HG03558 (cell line): ENCODE measurements at regions not wholly inside any gene's neighbourhood (a gene's known extent, or its start where the extent isn't known, plus 50 kb on each side); places are given as distances from the start of the nearest gene placed in this dataset.
"Not testable (repeated sequence)": the region's sequence is repeated elsewhere in the genome, so short reads cannot be mapped to it uniquely, and the experiment has no call there.

Experiments
- ATAC-seq: cut with Tn5 transposase; IDR thresholded peaks from one replicate; pipeline ENCODE4 v1.9.1; 2021; ENCODE audit warnings: moderate number of reproducible peaks; ENCODE audit not compliant: unreplicated experiment; ENCODE audit errors: extremely low read depth

DNA sequence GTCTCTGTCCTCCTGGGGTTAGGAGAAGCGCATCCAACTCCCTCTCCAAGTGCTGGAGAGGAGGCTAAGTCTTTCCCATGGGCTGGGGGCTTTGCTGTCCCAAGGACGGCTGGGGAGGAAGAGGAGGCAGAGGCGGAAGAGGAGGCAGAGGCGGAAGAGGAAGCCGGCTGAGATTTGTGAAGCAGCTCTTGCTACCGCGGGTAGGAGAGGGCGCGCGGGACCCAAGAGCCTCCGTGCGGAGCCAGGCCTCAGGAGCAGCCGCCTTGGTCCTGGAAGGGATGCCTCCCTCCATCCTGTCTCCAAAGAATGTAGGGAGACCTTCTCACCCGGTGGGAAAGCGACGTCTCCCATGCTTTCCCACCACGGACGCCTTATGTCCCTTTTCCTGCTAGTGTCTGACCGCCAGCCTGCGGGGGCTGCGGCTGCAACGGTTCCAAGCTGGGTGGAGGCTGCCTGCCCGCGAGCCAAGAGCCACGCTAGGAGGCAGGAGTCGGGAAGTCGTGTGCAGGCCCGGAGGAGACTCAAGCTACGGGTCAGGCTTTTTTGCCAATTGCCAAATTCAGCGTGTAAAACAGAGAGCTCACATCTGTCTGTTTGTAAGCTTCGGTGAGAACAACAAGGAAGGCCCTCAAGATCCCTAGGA is 320.3 kb downstream of the FAM72C start:
- no peak for ATAC-seq

DNA sequence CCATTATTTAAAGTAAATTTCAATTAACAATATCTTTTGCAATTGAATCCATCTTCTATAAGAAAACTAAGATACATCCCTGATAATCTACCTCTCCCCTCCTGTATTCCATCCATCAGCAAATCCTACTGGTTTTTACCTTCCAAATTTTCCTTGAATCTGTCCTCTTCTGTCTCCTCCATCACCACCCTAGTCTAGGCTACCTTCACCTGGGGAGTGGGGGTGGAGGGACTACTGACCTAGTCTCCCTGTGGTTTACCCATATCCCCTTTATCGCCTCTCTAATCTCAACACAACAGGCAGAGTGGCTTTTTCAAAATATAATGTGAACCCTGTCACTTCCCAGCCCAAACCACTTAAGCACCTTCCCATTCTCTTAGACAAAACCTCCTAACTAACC is 327.8 kb downstream of the FAM72C start:
- not testable (repeated sequence) for ATAC-seq

DNA sequence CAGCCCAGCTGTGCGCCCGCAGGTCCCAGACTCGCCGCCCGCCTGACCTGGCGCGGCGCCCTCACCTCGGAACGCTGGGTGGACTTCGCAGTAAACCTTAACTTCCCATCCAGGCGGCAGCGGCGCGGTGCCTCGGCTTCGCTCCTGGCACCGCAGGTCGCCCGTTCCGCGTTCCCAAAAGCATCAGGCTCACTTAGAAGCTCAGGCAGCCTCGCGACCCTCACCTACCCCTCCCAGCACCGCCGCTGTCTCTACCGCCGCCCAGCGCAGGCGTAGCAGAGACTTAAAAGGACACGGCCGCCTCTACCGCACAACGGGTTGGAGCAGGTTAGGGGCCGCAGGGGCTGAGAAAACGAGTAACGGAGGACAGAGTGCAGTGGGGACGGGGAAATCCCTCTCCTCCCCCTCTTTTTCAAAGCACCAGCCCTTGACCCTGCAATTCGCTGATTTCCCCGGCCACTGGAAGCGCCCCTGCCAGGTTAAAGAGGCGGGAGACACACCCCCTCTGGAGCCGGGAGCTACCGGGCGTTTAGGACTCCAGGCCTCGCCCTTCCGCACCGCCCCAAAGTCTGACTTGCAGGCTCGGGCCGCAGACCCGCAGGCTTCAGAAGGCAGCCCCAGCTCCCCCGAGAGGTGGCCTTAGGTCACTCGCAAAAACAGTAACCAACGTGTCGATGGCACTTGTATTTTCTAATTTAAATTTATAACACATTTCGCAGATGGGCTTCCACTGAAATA is 328.5 kb downstream of the FAM72C start:
- no peak for ATAC-seq

DNA sequence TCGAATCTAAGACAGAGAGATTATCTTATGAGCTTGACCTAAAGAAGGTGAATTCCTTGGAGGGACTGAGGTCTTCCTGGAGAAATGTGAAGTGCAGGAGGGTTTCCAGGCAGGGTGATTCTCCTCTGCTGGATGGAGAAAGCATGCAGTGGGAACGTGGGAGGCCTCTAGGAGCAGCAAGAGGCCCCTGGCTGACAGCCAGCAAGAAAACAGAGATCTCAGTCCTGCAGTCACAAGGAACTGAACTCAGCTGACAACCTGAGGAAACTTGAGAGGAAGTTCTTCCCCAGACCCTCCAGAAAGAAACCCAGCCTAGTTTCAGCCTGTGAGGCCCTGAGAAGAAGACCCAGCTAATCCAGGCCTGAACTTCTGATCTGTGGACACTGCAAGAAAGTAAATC is 345.9 kb downstream of the FAM72C start:
- ATAC-seq = no peak

DNA sequence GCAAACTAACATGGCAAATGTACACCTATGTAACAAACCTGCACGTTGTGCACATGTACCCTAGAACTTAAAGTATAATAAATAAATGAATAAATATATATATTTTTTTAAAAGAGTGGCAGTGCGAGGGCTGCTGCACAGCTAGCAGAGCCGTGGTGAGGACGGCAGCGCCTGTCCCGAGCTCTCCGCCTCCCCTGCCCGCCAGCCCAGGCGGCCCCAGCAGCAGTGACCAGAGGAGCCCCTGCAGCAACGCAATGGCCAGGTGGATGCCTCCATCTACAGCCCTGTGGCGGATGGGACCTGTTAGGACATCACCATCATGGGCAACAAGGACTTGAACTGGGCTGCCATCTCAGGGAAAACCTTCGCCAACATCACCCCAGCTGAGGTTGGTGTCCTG is 351.9 kb downstream of the FAM72C start:
- ATAC-seq = no peak

DNA sequence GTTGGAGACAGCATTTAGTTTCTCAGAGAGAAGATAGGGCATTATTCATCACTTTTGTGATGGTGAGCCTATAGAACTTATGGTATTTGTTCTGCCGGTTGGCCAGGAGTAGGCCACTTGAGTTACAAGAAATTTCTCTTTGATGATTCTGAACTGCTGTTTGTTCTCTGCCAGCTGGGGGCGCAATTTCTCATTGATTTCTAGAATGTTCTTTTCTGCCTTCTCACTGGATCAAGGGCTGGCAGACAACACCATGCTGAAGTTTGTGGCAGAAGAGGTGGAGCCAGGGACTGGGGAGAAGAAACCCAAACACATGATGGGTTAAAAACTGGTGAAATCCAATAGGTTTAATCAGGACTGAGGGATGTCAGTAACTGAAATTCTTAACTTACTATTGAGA is 360.6 kb downstream of the FAM72C start:
- ATAC-seq = no peak

DNA sequence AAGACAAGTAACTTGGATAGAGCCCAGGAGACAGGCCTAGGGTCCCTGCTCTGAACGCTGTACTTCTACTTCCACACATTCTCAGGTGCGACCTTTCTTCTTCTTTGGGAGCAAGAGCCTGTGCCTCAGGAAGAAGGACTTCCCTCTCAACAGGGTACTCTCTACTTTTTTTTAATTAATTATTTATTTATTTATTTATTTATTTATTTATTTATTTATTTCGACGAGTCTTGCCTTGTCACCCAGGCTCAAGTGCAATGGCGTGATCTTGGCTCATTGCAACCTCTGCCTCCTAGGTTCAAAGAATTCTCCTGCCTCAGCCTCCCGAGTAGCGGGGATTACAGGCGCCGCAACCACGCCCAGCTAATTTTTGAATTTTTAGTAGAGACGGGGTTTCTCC is 361.6 kb downstream of the FAM72C start:
- ATAC-seq = no peak

DNA sequence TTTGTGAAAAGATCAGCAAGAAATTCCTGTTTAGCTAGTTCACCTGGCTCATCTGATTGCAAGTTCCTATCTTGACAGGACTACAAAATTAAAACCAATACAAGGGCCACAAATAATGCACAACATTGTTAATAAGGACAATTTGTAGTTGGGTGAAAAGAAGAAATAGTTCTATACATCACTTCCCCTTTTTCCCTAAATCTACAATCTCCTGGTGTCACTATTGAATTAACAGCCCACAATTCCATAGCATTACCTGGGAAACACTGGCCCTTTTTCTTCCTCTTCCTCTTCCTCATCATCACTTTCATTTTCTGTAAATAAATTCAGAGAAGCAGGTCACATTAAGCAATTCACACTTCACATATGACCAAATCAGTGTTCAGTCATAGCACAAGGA is 366.9 kb downstream of the FAM72C start:
- no peak for ATAC-seq

DNA sequence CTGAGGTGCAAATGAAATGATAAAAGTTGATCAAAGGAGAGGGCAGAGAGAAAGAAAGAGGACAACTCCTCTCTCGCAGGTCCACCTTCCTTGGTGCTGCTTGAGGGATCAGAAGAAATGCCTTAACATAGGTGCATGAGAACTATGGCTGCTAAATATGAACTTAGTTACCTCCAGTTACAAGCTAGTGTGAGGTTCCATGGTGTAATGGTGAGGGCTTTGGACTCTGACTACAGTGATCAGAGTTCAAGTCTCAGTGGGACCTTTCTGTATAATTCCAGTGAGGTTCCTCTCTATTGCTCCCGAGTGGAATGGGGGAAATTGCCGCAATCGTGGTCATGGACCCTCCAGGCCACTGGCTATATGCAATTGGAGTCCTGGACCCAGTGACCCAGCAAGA is 387.3 kb downstream of the FAM72C start:
- no peak for ATAC-seq

DNA sequence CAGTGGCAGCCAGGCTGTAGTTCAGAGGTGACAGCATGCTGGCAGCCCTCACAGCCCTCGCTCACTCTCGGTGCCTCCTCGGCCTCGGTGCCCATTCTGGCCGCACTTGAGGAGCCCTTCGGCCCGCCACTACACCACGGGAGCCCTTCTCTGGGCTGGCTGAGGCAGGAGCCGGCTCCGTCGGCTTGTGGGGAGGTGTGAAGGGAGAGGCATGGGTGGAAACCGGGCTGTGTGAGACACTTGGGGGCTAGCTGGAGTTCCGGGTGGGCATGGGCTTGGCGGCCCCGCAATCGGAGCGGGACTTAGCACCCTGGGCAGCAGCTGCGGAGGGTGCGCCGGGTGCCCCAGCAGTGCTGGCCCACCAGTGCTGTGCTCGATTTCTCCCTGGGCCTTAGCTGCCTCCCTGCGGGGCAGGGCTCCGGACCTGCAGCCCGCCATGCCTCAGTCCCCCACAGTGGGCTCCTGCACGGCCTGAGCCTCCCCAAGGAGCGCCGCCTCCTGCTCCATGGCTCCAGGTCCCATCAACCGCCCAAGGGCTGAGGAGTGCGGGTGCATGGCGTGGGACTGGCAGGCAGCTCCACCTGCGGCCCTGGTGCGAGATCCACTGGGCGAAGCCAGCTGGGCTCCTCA is 396.8 kb downstream of the FAM72C start:
- ATAC-seq = no peak

DNA sequence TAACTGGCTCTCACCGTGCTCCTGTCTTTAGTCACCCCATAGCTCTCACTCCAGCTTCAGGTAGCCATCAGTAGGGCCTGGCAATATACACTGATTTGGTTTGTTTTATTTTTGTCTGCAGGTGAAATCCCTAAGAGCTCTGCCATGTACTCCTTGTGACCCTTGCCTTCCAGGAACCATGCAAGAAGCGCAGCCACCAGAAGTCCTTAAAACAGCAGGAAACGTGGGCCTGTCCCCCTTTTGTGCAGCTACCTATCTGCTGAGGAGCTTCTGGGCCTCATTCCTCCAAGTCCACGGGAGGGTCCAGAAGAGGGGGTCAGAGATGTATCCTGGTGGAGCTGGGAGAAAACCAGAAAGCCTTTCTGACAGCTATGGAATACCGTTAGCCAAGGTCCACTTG is 399.1 kb downstream of the FAM72C start:
- not testable (repeated sequence) for ATAC-seq

DNA sequence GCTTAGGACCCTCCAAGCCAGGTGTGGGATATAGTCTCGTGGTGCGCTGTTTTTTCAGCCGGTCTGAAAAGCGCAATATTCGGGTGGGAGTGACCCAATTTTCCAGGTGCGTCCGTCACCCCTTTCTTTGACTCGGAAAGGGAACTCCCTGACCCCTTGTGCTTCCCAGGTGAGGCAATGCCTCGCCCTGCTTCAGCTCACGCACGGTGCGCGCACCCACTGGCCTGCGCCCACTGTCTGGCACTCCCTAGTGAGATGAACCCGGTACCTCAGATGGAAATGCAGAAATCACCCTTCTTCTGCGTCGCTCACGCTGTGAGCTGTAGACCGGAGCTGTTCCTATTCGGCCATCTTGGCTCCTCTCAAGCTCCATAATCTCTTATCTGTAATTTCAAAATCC is 408.0 kb downstream of the FAM72C start:
- not testable (repeated sequence) for ATAC-seq

DNA sequence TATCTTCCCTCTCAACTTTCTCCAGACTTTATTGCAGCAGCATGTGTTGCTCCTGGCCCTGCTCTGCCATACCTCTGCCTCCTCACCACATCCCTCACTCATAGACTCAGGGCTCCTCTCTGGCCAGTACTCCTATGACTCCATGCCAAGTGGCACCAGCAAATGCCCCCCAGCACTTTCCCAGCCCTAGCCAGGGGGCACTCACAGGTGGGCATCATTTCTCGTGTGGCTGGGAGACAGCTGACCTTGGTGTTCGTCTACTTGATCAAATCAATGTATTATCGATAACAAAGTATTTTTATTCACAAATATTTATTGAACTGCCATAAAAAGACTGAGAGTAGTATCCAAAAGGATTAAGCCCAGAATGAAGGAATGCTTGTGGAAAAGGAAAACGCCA is 418.2 kb downstream of the FAM72C start:
- ATAC-seq = no peak

DNA sequence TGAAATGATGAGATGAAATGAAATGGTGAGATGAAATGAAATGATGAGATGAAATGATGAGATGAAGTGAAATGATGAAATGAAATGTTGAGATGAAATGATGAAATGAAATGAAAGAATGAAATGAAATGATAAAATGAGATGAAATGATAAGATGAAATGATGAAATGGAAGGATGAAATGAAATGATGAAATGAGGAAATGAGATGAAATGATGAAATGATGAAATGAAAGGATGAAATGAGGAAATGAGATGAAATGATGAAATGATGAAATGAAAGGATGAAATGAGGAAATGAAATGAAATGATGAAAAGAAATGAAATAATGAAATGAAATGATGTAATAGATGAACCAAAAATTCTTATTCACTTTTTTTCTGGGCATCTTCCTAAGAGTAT is 467.1 kb downstream of the FAM72C start:
- not testable (repeated sequence) for ATAC-seq

DNA sequence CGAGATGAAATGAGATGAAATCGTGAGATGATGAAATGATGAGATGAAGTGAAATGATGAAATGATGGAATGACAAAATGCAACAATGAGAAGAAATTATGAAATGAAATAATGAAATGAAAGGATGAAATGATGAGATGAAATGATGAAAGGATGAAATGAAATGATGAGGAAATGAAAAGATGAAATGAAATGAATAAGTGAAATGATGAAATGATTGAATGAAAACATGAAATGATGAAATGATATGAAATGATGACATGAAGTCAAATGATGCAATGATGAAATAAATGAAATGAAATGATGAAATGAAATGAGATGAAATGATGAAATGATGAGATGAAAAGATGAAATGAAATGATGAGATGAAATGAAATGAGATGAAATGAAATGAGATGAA is 467.7 kb downstream of the FAM72C start:
- not testable (repeated sequence) for ATAC-seq

DNA sequence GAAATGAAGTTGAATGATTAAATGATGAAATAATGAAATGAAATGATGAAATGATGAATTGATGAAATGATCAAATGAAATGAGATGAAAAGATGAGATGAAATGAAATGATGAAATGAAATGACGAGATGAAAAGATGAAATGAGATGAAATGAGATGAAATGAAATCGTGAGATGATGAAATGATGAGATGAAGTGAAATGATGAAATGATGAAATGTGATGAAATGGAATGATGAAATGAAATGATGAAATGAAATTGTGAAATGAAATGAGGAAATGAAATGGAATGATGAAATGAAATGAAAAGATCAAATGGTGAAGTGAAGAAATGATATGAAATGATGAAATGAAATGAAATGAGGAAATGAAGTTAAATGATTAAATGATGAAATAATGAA is 468.7 kb downstream of the FAM72C start:
- ATAC-seq = not testable (repeated sequence)

DNA sequence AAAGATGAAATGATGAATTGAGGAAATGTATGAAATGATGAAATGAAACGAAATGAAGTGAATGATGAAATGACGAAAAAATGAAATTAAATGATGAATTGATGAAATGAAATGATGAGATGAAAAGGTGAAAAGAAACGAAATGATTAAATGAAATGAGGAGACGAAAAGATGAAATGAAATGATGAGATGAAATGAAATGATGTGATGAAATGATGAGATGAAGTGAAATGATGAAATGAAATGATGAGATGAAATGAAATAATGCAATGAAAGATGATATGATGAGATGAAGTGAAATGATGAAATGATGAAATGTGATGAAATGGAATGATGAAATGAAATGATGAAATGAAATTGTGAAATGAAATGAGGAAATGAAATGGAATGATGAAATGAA is 469.7 kb downstream of the FAM72C start:
- not testable (repeated sequence) for ATAC-seq

DNA sequence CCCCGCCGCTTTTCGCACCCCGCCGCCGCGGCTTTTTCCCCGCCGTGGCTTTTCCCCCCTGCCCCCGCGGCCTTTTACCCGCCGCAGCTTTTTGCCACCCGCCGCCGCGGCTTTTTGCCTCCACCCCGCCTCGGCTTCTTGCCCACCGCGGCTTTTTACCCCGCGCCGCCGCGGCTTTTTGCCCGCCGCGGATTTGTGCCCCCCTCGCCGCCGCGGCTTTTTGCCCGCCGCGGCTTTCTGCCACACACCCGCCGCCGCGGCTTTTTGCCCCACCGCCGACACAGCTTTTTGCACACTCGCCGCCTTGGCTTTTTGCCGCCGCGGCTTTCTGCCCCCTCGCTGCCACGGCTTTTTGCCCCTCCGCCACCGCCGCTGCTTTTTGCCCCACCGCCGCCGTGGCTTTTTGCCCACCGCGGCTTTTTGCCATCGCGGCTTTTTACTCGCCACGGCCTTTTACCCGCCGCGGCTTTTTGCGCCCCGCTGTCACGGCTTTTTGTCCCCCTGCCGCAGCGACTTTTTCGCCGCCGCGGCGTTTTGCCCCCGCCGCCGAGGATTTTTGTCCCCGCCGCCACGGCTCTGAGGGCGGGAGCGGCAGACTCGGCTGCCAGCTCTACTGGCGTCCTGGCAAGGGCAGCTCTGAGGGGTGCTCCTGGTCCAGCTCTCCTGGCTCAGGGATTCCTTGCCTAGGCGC is 473.6 kb downstream of the FAM72C start:
- ATAC-seq = not testable (repeated sequence)

DNA sequence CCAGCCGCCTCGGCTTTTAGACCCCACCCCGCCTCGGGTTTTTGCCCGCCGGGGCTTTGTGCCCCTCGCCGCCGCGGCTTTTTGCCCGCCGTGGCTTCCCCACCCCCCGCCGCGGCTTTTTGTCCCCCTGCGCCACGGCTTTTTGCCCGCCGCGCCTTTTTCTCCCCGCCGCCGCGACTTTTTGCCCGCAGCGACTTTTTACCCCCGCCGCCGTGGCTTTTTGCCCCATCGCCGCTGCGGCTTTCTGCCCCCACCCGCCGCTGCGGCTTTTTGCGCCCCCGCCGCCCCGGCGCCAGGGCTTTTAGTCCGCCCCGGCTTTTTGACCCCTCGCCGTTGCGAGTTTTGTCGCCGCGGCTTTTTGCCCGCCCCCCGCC is 474.4 kb downstream of the FAM72C start:
- ATAC-seq = no peak

DNA sequence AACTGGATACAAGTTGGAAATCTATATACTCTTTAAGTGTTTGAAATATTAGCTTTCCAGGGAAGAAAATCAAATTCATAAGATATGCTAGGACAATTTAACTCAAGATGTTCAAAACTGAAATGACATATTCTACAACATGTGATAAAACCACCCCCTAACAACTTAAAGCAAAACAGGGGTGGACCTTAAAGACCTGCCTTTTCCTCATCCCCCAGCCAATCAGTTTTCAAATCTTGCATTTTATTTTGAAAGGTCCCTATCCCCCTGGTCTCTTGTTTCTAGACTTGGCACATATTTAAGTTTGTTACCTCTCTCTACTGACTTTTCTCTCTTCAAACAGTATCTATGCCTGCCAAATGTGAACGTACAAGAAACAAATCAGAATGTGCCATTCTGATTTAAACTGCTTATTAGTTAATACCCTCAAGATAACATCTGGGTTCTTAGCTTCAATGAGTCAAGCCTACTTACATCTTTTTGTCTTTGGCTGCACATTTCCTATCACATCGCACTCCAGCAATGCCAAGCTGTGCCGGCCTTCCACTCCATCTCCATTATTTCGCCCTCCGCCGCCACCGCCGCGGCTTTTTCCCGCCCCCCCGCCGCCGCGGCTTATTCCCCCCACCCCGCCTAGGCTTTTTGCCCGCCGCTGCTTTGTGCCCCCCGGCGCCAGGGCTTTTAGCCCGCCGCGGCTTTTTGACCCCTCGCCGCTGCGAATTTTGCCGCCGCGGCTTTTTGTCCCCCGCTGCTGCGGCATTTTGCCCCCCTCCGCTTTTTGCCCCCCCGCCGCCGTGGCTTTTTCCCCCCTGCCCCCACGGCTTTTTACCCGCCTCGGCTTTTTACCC is 475.0 kb downstream of the FAM72C start:
- not testable (repeated sequence) for ATAC-seq
